ENCODE measurements at regions not wholly inside any gene's neighbourhood (a gene's known extent, or its start where the extent isn't known, plus 50 kb on each side); places are given as distances from the start of the nearest gene placed in this dataset.

DNA sequence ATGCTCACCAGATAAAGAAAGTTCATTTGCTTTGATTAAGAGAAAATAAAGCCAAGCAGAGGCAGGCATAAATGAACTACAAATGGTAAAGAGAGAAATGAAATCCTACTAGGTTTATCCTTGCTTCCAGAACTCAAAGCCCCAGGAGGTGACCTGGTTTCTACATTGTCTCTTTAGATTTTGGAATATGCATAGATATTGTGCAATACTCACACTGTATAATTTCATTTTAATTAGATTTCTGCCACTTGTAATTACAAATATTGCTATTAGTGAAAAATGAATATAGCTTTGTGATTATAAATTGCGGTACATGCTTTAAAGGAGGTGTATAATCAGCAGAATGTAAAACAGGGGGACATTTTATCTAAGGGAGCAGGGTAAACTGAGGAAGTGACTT is 76.9 kb upstream of the NRXN1 start:
- Histone ChIP-seq H3K79me2 (ENCODE audit: low read length) (no peaks in the 10 kb centered on the region), H3F3A (ENCODE audit: insufficient read depth, low read length) (no peaks in the 10 kb centered on the region), H3K27me3 (replicated peaks; ENCODE audit: insufficient read depth, low read length) (no peaks in the 10 kb centered on the region), H3K9ac (ENCODE audit: low read length) (no peak overlapping the region), H3K27ac (ENCODE audit: low read length) (no peak overlapping the region), H3K4me3 (ENCODE audit: low read length) (no peak overlapping the region), H2AFZ (ENCODE audit: low read length) (no peak overlapping the region), H3K9me2 (replicated peaks; ENCODE audit: insufficient read depth, low read length) (no peaks in the 10 kb centered on the region), H3K36me3 (replicated peaks; ENCODE audit: insufficient read depth, low read length) (no peaks in the 10 kb centered on the region), H3K4me1 (ENCODE audit: low read length) (no peaks in the 10 kb centered on the region), H3K9me3 (replicated peaks; ENCODE audit: insufficient read depth, low read length) (no peaks in the 10 kb centered on the region), H4K20me1 (ENCODE audit: insufficient read depth, low read length) (no peaks in the 10 kb centered on the region), H3K4me2 (ENCODE audit: low read depth, low read length) (no peak overlapping the region)
- no peak for DNase-seq
- no peak for TF ChIP-seq EZH2 (optimal IDR thresholded peaks at IDR 0.05; ENCODE audit: low read depth, low read length)
- TF ChIP-seq, protein P1, sequence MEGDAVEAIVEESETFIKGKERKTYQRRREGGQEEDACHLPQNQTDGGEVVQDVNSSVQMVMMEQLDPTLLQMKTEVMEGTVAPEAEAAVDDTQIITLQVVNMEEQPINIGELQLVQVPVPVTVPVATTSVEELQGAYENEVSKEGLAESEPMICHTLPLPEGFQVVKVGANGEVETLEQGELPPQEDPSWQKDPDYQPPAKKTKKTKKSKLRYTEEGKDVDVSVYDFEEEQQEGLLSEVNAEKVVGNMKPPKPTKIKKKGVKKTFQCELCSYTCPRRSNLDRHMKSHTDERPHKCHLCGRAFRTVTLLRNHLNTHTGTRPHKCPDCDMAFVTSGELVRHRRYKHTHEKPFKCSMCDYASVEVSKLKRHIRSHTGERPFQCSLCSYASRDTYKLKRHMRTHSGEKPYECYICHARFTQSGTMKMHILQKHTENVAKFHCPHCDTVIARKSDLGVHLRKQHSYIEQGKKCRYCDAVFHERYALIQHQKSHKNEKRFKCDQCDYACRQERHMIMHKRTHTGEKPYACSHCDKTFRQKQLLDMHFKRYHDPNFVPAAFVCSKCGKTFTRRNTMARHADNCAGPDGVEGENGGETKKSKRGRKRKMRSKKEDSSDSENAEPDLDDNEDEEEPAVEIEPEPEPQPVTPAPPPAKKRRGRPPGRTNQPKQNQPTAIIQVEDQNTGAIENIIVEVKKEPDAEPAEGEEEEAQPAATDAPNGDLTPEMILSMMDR (IDR thresholded peaks at IDR 0.05; ENCODE audit: low read length), result no peak
- no peak for TF ChIP-seq EZH2phosphoT487 (IDR thresholded peaks at IDR 0.05; ENCODE audit: low read length)

DNA sequence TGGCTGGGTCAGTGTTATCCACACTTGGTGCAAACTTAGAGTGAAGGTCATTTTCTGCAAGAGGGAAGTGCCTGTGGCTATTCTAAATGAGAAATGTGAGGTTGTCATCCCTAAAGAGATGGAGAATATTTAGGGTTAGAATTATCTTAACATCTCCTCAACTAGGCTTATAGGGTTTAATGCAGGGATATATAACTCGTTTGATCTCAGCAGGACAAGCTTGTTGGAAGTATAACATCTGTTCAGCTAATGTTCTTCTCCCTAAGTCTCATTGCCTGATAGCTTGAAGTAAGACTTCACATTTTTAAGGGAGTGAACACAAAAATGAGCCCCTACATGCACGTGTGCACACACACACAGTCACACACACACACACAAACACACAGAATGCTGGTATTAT is 75.9 kb upstream of the NRXN1 start:
- Histone ChIP-seq H3K9ac (ENCODE audit: low read length) (no peak overlapping the region), H3K9me2 (replicated peaks; ENCODE audit: insufficient read depth, low read length) (no peaks in the 10 kb centered on the region), H3K4me3 (ENCODE audit: low read length) (no peak overlapping the region), H2AFZ (ENCODE audit: low read length) (no peak overlapping the region), H3K36me3 (replicated peaks; ENCODE audit: insufficient read depth, low read length) (no peaks in the 10 kb centered on the region), H3K4me2 (ENCODE audit: low read depth, low read length) (no peak overlapping the region), H3K27me3 (replicated peaks; ENCODE audit: insufficient read depth, low read length) (no peaks in the 10 kb centered on the region), H3K4me1 (ENCODE audit: low read length) (no peaks in the 10 kb centered on the region), H3K27ac (ENCODE audit: low read length) (no peak overlapping the region), H4K20me1 (ENCODE audit: insufficient read depth, low read length) (no peaks in the 10 kb centered on the region), H3F3A (ENCODE audit: insufficient read depth, low read length) (no peaks in the 10 kb centered on the region), H3K79me2 (ENCODE audit: low read length) (no peaks in the 10 kb centered on the region), H3K9me3 (replicated peaks; ENCODE audit: insufficient read depth, low read length) (no peaks in the 10 kb centered on the region)
- no peak for DNase-seq
- TF ChIP-seq EZH2 (optimal IDR thresholded peaks at IDR 0.05; ENCODE audit: low read depth, low read length), result no peak
- TF ChIP-seq, protein P1 (IDR thresholded peaks at IDR 0.05; ENCODE audit: low read length), result no peak
- no peak for TF ChIP-seq EZH2phosphoT487 (IDR thresholded peaks at IDR 0.05; ENCODE audit: low read length)

DNA sequence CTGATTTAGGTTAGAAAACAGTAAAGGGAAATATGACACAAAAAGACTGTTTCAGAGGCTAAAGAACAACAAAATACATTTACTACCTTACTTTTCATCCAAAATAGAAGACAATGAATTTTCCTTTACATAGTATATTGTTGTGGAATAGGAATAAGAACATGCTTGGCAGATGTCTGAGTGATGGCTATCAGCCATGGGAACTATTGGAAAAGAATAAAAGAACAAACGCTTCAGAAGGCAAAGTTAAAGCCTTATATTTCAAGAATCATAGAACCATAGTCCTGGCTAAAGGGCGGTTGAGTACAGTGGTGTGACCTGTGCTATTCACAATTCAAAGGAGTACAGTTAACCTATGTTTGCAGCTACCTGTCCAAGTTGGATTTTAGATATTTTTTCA is 73.9 kb upstream of the NRXN1 start:
- no peak overlapping the region for H3K9ac ChIP-seq (ENCODE audit: low read length)
- no peak overlapping the region for H3K4me2 ChIP-seq (ENCODE audit: low read depth, low read length)
- TF ChIP-seq, protein P1 (IDR thresholded peaks at IDR 0.05; ENCODE audit: low read length), result no peak
- TF ChIP-seq EZH2phosphoT487 (IDR thresholded peaks at IDR 0.05; ENCODE audit: low read length) (no peak), EZH2 (optimal IDR thresholded peaks at IDR 0.05; ENCODE audit: low read depth, low read length) (no peak)

More for the DNA sequence above, 73.9 kb upstream of the NRXN1 start:
- no peak overlapping the region for H3K27ac ChIP-seq (ENCODE audit: low read length)
- H3K4me1 ChIP-seq (ENCODE audit: low read length), result 0 out of 2 replicates have a peak, but pooled peaks cover 3% of the 10 kb centered on the region
- H3K79me2 ChIP-seq (ENCODE audit: low read length), result no peaks in the 10 kb centered on the region
- no peaks in the 10 kb centered on the region for H3K9me2 ChIP-seq (replicated peaks; ENCODE audit: insufficient read depth, low read length)
- no peak overlapping the region for H3K4me3 ChIP-seq (ENCODE audit: low read length)
- no peaks in the 10 kb centered on the region for H3K36me3 ChIP-seq (replicated peaks; ENCODE audit: insufficient read depth, low read length)
- no peaks in the 10 kb centered on the region for H3K9me3 ChIP-seq (replicated peaks; ENCODE audit: insufficient read depth, low read length)
- H3K27me3 ChIP-seq (replicated peaks; ENCODE audit: insufficient read depth, low read length), result no peaks in the 10 kb centered on the region
- no peak overlapping the region for H2AFZ ChIP-seq (ENCODE audit: low read length)
- DNase-seq, result no peak
- no peaks in the 10 kb centered on the region for H3F3A ChIP-seq (ENCODE audit: insufficient read depth, low read length)
- H4K20me1 ChIP-seq (ENCODE audit: insufficient read depth, low read length), result no peaks in the 10 kb centered on the region
